GM18909 (cell line): ENCODE measurements at regions not wholly inside any gene's neighbourhood (a gene's known extent, or its start where the extent isn't known, plus 50 kb on each side); places are given as distances from the start of the nearest gene placed in this dataset.

Source experiments
- ATAC-seq: cut with Tn5 transposase; IDR thresholded peaks from one replicate; pipeline ENCODE4 v1.9.1; 2021; ENCODE audit warnings: mild to moderate bottlenecking; ENCODE audit not compliant: unreplicated experiment, poor library complexity

GRCh38 chr10:65328486-65328885 lies 1597.3 kb upstream of the LRRTM3 start:
- ATAC-seq, result no peak

- no peak for ATAC-seq
These were observed 1590.5 kb upstream of the LRRTM3 start for GRCh38 chr10:65335311-65335710.

- ATAC-seq, result no peak
These were observed 1585.5 kb upstream of the LRRTM3 start for GRCh38 chr10:65340340-65340739.

GRCh38 chr10:65341323-65341925 lies 1584.4 kb upstream of the LRRTM3 start:
- no peak for ATAC-seq

- ATAC-seq, result no peak
These were observed 1583.6 kb upstream of the LRRTM3 start for GRCh38 chr10:65342245-65342644.

DNA sequence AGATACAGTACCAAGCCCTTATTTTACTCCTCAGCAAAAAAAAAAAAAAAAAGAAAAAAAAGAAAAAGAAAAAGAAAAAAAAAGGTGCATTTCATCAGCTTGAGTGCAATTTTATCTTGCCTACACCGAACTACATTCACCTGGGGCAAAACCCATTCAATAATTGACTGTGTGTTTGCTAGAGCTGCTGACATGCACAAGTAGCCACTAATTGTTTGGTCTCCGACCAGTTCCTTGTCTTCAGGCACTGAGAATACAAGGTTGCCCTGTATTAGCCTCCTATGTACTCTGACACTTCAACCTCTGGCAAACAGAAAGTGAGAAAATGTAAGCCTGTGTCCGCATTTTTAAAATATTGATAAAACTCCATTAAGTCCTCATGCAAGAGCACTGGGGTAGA lies 1579.4 kb upstream of the LRRTM3 start:
- ATAC-seq, result no peak

DNA sequence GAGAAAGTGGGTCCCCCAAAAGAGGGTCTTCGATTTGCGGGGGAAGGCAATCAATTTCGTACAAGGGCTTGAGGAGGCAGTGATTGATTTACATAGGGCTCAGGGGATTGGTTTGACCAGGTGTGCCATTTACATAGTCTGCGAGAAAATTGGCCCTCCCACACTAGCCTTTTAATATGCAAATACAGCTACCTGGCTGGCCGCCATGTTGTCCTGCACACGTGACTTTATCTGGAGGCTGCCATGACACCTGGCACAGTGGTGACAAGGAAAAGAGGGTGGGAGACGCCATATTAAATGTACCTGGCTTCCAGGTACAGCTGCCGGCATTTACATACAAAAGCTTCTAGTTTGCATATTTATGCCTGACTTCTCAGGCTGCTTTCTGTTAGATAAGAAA lies 1577.2 kb upstream of the LRRTM3 start:
- ATAC-seq, result no peak

DNA sequence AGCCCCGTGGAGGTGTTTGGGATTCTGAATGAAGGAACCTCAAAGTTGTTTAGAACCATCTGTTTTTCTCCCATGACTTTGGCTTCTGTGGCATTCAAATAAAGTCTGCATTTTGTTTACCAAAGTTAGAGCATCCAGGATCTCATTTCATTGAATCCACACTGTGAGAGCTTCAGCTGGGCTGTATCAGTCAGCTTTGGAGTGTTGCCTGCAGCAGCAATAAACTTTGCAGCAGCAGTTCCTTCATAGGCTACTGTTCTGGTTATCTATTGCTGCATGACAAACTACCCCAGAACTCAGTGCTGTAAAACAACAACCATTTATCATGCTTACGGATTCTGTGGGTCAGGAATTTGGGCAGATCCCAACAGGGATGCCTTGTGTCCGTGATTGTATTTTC lies 1575.2 kb upstream of the LRRTM3 start:
- ATAC-seq, result no peak

GRCh38 chr10:65355141-65355680 lies 1570.6 kb upstream of the LRRTM3 start:
- ATAC-seq, result no peak

DNA sequence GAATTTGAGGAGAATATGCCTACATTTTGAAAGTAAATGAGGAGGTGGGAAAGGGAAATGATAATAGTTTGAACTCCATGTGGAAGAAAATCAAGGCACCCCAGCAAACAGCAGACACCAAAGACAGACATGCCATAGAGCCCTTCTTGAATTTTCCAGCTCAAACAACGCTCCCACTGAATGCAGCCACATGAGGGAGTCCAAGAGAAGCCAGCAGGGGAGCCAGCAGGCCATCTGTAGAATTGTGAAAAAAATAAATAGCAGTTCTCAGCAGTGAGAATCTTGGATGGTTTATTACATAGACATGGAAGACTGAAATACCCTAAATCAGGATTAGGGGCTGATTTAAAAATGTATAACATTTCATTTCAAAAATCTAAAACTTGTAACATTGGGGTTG lies 1567.3 kb upstream of the LRRTM3 start:
- ATAC-seq, result no peak

DNA sequence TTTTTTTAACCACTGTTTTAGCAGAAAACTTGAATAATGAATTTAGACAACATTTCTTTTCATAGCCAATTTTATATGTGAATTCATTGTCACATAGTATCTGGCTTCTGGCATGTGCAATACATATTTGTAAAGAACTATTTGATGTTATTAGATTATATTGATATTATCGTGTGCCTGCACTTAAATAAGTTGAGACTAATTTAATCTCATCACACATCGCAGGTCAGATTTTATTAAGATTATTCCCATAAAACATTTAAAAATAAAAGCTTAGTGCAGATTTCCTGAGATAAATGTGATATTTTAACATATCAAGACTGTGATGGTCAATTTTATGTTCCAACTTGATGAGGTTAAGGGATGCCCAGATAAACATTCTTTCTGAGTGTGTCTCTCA lies 1565.3 kb upstream of the LRRTM3 start:
- ATAC-seq, result no peak

DNA sequence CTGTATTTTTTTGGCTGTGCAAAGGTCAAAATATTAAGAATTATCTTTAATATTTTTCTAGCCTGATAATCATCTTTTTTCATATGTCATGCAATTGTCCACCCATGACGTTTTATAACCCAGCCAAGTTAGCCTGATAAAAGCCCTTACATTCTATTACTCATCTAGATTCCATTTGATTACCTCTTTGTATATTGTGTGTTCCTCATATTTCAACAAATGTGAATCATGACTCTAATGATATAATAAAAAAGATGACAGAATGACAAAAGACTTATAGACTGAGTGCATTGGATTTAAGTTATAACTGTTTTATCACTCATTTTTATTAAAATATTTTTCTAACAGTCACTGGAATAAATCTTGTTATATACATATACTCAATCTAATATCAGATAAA lies 1560.0 kb upstream of the LRRTM3 start:
- no peak for ATAC-seq

- no peak for ATAC-seq
These were observed 1558.1 kb upstream of the LRRTM3 start for GRCh38 chr10:65367706-65368105.

GRCh38 chr10:65375528-65375927 lies 1550.3 kb upstream of the LRRTM3 start:
- no peak for ATAC-seq

DNA sequence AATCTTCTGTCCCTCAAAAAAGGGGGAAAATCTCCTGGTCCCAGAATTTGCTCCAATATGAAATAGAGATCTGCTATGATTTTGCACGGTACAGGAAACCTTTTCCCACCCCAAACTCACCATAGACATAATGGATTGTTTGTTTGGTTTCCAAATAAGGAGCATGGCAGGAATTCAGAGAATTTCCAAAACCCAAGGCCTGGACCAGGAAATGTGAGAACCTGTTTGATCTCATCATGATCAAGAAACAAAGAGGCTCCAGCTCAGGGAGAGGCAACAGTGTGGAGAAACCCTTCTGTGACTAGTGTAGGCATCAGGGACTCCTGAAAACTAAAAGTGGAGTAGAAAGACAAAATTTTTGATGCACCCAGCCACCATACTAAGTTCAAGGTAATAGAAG lies 1548.1 kb upstream of the LRRTM3 start:
- no peak for ATAC-seq

DNA sequence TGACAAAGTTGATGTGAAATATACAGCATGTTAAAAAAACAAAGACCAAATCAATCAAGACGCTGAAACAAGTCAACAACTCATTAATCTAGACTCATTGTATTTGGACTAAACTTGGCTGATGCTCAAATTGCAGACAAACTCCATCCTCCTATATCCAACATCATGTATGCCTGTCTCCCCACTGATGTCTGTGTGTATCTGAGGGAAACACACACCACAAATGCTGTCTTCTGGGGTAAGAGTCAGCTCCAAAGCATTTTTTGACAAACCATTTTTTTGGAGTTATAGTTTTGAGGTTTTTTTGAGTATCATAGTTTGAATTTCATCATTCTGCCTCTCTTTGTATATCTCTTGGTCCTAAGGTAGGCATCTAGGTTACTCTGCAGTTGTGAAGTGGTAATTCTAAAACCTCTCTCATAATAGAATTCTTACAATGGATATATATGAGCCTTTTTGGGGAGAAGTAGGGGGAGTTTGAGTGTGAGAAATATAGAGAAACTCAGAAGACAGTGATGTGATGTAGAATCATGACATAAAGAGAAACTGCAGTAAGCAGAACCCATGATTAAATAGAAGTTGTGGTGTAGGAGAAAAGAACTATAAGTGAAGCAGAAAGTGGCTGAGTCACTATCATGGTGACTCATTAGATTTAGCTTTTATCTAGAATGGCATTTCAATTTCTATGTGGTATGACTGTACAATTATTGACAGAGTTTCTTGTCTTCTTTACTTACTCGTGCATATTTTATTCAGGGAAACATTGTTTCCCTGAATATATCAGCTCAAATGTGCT lies 1531.1 kb upstream of the LRRTM3 start:
- ATAC-seq, result no peak

- ATAC-seq, result no peak
These were observed 1530.2 kb upstream of the LRRTM3 start for GRCh38 chr10:65395631-65396030.

DNA sequence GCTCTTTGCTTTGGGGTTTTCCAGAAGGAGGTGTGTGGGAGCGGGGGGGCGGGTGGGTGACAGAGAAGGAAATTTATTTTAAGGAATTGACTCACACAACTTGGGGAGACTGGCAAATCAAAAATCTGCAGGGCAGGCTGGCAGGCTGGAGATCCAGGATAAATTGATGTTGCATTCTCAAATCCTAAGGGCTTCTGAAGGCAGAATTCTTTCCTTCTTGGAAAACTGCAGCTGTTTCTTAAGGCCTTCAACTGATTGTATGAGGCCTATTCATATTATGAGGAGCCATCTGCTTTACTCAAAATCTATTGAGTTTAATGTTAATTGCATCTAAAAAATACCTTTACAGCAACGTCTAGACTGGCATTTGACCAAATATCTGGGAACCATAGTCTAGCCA lies 1528.8 kb upstream of the LRRTM3 start:
- ATAC-seq, result no peak

DNA sequence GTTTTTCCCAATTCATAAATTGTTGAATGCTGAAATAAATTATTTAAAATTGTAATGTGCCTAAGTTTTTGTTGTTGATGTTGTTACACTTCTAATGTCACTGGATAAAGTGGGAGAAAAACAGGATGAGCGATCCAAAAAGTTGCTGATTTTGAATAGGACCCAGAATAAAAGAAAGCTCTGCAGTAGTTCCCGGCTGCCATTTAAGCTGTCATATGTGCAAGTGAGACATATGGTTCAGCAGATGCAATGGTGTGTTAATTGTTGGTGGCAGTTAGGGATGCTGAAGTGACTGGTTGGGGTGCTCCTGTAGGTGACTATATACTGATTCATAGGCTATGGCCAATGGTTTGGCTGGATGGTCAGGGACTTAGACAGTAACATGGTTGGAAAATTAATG lies 1517.4 kb upstream of the LRRTM3 start:
- ATAC-seq, result no peak

GRCh38 chr10:65413001-65413400 lies 1512.8 kb upstream of the LRRTM3 start:
- no peak for ATAC-seq

DNA sequence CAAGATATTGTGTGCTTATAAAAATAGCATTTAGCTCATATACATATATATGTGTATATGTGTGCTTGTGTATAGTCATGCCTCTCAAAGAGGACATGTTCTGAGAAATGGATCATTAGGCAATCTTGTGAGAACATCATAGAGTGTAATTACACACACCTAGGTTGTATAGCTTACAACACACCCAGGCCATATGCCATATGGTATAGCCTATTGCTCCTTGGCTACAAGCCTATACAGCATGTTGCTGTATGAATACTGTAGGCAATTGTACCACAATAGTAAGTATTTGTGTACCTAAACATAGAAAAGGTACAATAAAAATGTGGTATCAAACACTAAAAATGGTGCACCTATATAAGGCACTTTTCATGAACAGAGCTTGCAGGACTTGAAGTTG lies 1510.5 kb upstream of the LRRTM3 start:
- ATAC-seq, result no peak

DNA sequence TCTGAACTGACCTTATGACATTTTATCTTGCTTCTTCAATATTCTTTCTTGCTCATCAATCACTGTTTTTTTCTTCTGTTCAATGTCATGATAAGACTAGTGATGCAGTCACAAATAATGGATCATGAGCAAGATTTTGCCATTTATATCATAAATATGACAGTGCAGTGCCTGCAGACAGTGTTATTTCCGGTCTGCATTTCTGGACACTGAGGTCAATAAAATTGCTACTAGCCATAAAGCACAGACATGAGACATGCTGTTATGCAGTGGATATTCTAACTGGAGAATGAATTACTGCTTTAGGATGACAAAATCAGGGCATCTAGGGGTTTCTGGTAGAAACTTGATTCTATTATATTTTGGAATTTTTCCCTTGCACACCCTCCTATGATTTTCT lies 1509.7 kb upstream of the LRRTM3 start:
- ATAC-seq, result no peak
